Hepatocyte (in vitro differentiated cells): ENCODE measurements at regions not wholly inside any gene's neighbourhood (a gene's known extent, or its start where the extent isn't known, plus 50 kb on each side); places are given as distances from the start of the nearest gene placed in this dataset.

Experiments used
- DNase-seq: peaks from one replicate; pipeline ENCODE4 v3.0.0-alpha.2; 2016; ENCODE audit warnings: low spot score
- H2AFZ ChIP-seq: fragments of 200-600 bp; sonication (generic); 2 replicates; pipeline ENCODE4 v1.6.0; 2016; ENCODE audit warnings: antibody characterized with exemption, mild to moderate bottlenecking
- H3K27ac ChIP-seq: fragments of 200-600 bp; sonication (generic); 2 replicates; pipeline ENCODE4 v1.5.1; 2016; ENCODE audit warnings: mild to moderate bottlenecking
- H3K27me3 ChIP-seq: fragments of 200-600 bp; sonication (generic); 2 replicates; pipeline ENCODE4 v1.6.1; 2016
- H3K36me3 ChIP-seq: fragments of 200-600 bp; sonication (generic); replicated peaks from 2 replicates; pipeline ENCODE4 v1.5.1; 2016; ENCODE audit warnings: low read depth; ENCODE audit not compliant: insufficient read depth
- H3K4me1 ChIP-seq: fragments of 200-600 bp; sonication (generic); 2 replicates; pipeline ENCODE4 v1.5.1; 2016; ENCODE audit warnings: mild to moderate bottlenecking, moderate library complexity; ENCODE audit not compliant: insufficient read depth
- H3K4me2 ChIP-seq: fragments of 200-600 bp; sonication (generic); 2 replicates; pipeline ENCODE4 v1.6.0; 2016
- H3K4me3 ChIP-seq: fragments of 200-600 bp; sonication (generic); 2 replicates; pipeline ENCODE4 v1.5.1; 2016; ENCODE audit warnings: mild to moderate bottlenecking
- H3K79me2 ChIP-seq: fragments of 200-600 bp; sonication (generic); 2 replicates; pipeline ENCODE4 v1.6.0; 2017; ENCODE audit warnings: mild to moderate bottlenecking
- H3K9me2 ChIP-seq: fragments of 200-600 bp; sonication (generic); replicated peaks from 2 replicates; pipeline ENCODE4 v1.6.0; 2017; ENCODE audit warnings: mild to moderate bottlenecking; ENCODE audit not compliant: insufficient read depth
- H3K9me3 ChIP-seq: fragments of 200-600 bp; sonication (generic); 2 replicates; pipeline ENCODE4 v1.5.1; 2016; ENCODE audit warnings: low read depth, mild to moderate bottlenecking
- H4K20me1 ChIP-seq: fragments of 200-600 bp; sonication (generic); 2 replicates; pipeline ENCODE4 v1.6.0; 2016; ENCODE audit warnings: mild to moderate bottlenecking; ENCODE audit not compliant: insufficient read depth, poor library complexity, severe bottlenecking
- EZH2 ChIP-seq: fragments of 200-600 bp; sonication (generic); IDR thresholded peaks from 2 replicates; pipeline ENCODE4 v1.6.1; 2016; ENCODE audit warnings: antibody characterized with exemption, mild to moderate bottlenecking, borderline replicate concordance
- EZH2phosphoT487 ChIP-seq: fragments of 200-600 bp; sonication (generic); IDR thresholded peaks from one replicate; pipeline ENCODE4 v1.6.1; 2018; ENCODE audit warnings: antibody characterized with exemption, mild to moderate bottlenecking, low read depth, moderate library complexity; ENCODE audit not compliant: unreplicated experiment, severe bottlenecking
- WGBS: methylation state at CpG from one replicate; pipeline ENCODE4 v1.1.6; 2016; ENCODE audit warnings: low lambda C conversion rate; ENCODE audit errors: missing lambda C conversion rate; 5-methylcytosine and 5-hydroxymethylcytosine counted together
- TF ChIP-seq, protein P1 (sequence below): fragments of 200-600 bp; sonication (generic); IDR thresholded peaks from 2 replicates; pipeline ENCODE4 v1.5.1; 2016; ENCODE audit warnings: antibody characterized with exemption, mild to moderate bottlenecking; ENCODE audit not compliant: poor library complexity

- Histone ChIP-seq H3K4me1 (no peaks in the 10 kb centered on the region), H3K4me3 (no peak overlapping the region), H2AFZ (no peak overlapping the region), H3K27ac (no peak overlapping the region), H3K9me2 (no peaks in the 10 kb centered on the region), H3K9me3 (no peaks in the 10 kb centered on the region), H3K4me2 (no peak overlapping the region), H4K20me1 (no peaks in the 10 kb centered on the region), H3K36me3 (no peaks in the 10 kb centered on the region), H3K79me2 (no peaks in the 10 kb centered on the region), H3K27me3 (no peaks in the 10 kb centered on the region)
- TF ChIP-seq, protein P1, sequence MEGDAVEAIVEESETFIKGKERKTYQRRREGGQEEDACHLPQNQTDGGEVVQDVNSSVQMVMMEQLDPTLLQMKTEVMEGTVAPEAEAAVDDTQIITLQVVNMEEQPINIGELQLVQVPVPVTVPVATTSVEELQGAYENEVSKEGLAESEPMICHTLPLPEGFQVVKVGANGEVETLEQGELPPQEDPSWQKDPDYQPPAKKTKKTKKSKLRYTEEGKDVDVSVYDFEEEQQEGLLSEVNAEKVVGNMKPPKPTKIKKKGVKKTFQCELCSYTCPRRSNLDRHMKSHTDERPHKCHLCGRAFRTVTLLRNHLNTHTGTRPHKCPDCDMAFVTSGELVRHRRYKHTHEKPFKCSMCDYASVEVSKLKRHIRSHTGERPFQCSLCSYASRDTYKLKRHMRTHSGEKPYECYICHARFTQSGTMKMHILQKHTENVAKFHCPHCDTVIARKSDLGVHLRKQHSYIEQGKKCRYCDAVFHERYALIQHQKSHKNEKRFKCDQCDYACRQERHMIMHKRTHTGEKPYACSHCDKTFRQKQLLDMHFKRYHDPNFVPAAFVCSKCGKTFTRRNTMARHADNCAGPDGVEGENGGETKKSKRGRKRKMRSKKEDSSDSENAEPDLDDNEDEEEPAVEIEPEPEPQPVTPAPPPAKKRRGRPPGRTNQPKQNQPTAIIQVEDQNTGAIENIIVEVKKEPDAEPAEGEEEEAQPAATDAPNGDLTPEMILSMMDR, result no peak
- no peak for TF ChIP-seq EZH2
- no peak for TF ChIP-seq EZH2phosphoT487
- no peak for DNase-seq
- 96% methylated on average over 1 of the region's 1 CpG for WGBS
Measured at GRCh38 chr2:145316496-145316895, 796.6 kb upstream of the ZEB2 start.

GRCh38 chr2:145315053-145315452, 795.1 kb upstream of the ZEB2 start:
- no peak overlapping the region for H3K27ac ChIP-seq
- no peaks in the 10 kb centered on the region for H3K9me3 ChIP-seq
- H2AFZ ChIP-seq, result no peak overlapping the region
- no peak overlapping the region for H3K4me3 ChIP-seq
- no peaks in the 10 kb centered on the region for H4K20me1 ChIP-seq
- H3K9me2 ChIP-seq, result no peaks in the 10 kb centered on the region
- H3K4me2 ChIP-seq, result no peak overlapping the region
- no peaks in the 10 kb centered on the region for H3K4me1 ChIP-seq
- no peaks in the 10 kb centered on the region for H3K27me3 ChIP-seq
- no peak for DNase-seq
- no peaks in the 10 kb centered on the region for H3K36me3 ChIP-seq
- 88% methylated on average over 3 of the region's 3 CpGs for WGBS
- TF ChIP-seq EZH2phosphoT487 (no peak), EZH2 (no peak)
- TF ChIP-seq, protein P1, result no peak
- H3K79me2 ChIP-seq, result no peaks in the 10 kb centered on the region

- no peaks in the 10 kb centered on the region for H3K4me1 ChIP-seq
- no peak for TF ChIP-seq EZH2phosphoT487
- TF ChIP-seq, protein P1, result no peak
- no peak for TF ChIP-seq EZH2
- no peak overlapping the region for H2AFZ ChIP-seq
- H3K27me3 ChIP-seq, result no peaks in the 10 kb centered on the region
- 96% methylated on average over 3 of the region's 3 CpGs for WGBS
- H3K9me2 ChIP-seq, result no peaks in the 10 kb centered on the region
- no peak overlapping the region for H3K4me2 ChIP-seq
- no peaks in the 10 kb centered on the region for H3K36me3 ChIP-seq
- no peak overlapping the region for H3K4me3 ChIP-seq
- no peaks in the 10 kb centered on the region for H3K79me2 ChIP-seq
- no peak for DNase-seq
- H4K20me1 ChIP-seq, result no peaks in the 10 kb centered on the region
- H3K27ac ChIP-seq, result no peak overlapping the region
- no peaks in the 10 kb centered on the region for H3K9me3 ChIP-seq
Measured at GRCh38 chr2:145314119-145314633, 794.3 kb upstream of the ZEB2 start.

DNA sequence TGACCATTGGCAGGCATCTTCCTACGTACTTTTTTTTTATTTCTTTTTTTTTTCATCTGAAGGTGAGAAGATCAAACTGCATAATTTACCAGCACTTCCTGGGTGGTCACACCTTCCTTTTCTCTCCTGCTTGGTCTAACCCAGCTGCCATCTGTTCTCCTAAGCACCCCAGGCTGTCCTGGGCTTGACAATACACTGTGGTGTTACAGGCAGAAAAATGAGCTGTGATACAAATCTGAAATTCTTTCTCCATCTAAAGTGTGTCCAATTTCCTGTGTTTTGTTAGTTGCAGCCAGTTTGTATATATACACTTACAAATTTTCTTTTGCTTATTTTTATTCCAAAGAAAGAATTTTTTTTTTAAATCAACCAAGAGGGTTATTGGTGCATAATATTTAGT, 786.0 kb upstream of the ZEB2 start:
- Histone ChIP-seq H3K9me2 (no peaks in the 10 kb centered on the region), H3K4me3 (no peak overlapping the region), H4K20me1 (no peaks in the 10 kb centered on the region), H3K27ac (no peak overlapping the region), H3K36me3 (no peaks in the 10 kb centered on the region), H3K79me2 (no peaks in the 10 kb centered on the region), H3K4me1 (no peaks in the 10 kb centered on the region), H2AFZ (no peak overlapping the region), H3K4me2 (no peak overlapping the region), H3K9me3 (no peaks in the 10 kb centered on the region), H3K27me3 (no peaks in the 10 kb centered on the region)
- no peak for DNase-seq
- TF ChIP-seq, protein P1, result no peak
- TF ChIP-seq EZH2phosphoT487 (no peak), EZH2 (no peak)
- WGBS, result 85% methylated on average over 1 of the region's 1 CpG
